ENCODE measurements at regions not wholly inside any gene's neighbourhood (a gene's known extent, or its start where the extent isn't known, plus 50 kb on each side); places are given as distances from the start of the nearest gene placed in this dataset.

DNA sequence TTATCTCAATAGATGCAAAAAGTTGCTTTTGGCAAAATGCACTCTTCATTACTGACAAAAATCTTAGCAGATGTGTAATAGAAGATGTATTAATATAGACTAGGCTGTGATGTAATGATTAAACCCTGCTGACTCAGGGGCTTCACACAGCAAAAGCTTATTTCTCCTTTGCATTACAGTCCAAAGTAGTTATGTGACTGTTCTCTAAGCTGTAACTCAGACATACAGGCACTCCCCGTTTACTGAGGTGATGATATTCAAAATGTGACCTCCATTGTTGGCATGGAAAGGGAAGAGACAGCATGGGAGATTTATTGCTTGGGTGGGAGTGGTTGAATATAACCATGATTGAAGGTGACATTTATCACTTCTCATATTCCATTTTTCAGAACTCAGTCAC is 331.5 kb downstream of the SNAPC1 start:
- Histone ChIP-seq H3K36me3 (ENCODE audit: low read length) (0 out of 2 replicates have a peak, but pooled peaks cover 2% of the 10 kb centered on the region), H4K20me1 (ENCODE audit: low read depth, low read length) (no peaks in the 10 kb centered on the region), H3K79me2 (ENCODE audit: insufficient read depth, low read length) (no peaks in the 10 kb centered on the region), H3K4me2 (ENCODE audit: low read depth, low read length, poor library complexity, severe bottlenecking) (no peak overlapping the region), H3K4me3 (ENCODE audit: insufficient read depth, low read length, poor library complexity, severe bottlenecking) (no peak overlapping the region), H3K9me2 (replicated peaks; ENCODE audit: insufficient read depth, low read length) (no peaks in the 10 kb centered on the region), H3K9me3 (ENCODE audit: insufficient read depth, low read length) (no peaks in the 10 kb centered on the region), H3K9ac (ENCODE audit: low read length) (no peak overlapping the region), H3K27me3 (ENCODE audit: low read length) (no peaks in the 10 kb centered on the region), H3K27ac (ENCODE audit: low read depth, low read length) (no peak overlapping the region), H3F3A (ENCODE audit: insufficient read depth) (no peaks in the 10 kb centered on the region), H2AFZ (ENCODE audit: low read depth, low read length, severe bottlenecking) (no peak overlapping the region)
- no peak for TF ChIP-seq EZH2phosphoT487 (conservative IDR thresholded peaks at IDR 0.05; ENCODE audit: low read length)

DNA sequence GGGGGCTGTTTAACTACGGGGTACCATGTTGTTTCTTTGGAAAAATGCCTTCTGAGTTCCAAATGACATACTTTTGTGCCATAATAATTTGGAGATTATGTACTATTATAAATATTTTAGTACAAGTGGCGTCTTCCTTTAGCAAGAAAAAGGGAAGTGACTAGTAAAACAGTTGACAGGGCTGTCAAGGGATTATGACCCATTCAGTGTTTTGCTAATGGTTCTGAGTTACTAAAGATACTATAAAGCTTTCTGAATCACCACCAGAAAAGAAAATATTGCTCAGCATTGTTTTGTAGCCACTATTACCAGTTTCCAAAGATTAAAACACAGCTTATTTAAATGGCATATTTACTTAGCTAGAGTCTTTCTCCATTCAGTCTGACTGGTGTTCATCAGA is 334.9 kb downstream of the SNAPC1 start:
- TF ChIP-seq EZH2phosphoT487 (conservative IDR thresholded peaks at IDR 0.05; ENCODE audit: low read length): no peak
- TF ChIP-seq, protein P1, sequence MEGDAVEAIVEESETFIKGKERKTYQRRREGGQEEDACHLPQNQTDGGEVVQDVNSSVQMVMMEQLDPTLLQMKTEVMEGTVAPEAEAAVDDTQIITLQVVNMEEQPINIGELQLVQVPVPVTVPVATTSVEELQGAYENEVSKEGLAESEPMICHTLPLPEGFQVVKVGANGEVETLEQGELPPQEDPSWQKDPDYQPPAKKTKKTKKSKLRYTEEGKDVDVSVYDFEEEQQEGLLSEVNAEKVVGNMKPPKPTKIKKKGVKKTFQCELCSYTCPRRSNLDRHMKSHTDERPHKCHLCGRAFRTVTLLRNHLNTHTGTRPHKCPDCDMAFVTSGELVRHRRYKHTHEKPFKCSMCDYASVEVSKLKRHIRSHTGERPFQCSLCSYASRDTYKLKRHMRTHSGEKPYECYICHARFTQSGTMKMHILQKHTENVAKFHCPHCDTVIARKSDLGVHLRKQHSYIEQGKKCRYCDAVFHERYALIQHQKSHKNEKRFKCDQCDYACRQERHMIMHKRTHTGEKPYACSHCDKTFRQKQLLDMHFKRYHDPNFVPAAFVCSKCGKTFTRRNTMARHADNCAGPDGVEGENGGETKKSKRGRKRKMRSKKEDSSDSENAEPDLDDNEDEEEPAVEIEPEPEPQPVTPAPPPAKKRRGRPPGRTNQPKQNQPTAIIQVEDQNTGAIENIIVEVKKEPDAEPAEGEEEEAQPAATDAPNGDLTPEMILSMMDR (IDR thresholded peaks at IDR 0.05; ENCODE audit: insufficient read depth, low read length, poor library complexity, severe bottlenecking): no peak
- H3K27me3 ChIP-seq (ENCODE audit: low read length): no peaks in the 10 kb centered on the region
- no peak overlapping the region for H3K9ac ChIP-seq (ENCODE audit: low read length)
- H3K9me2 ChIP-seq (replicated peaks; ENCODE audit: insufficient read depth, low read length): no peaks in the 10 kb centered on the region
- H4K20me1 ChIP-seq (ENCODE audit: low read depth, low read length): no peaks in the 10 kb centered on the region
- no peak overlapping the region for H3K4me2 ChIP-seq (ENCODE audit: low read depth, low read length, poor library complexity, severe bottlenecking)
- H2AFZ ChIP-seq (ENCODE audit: low read depth, low read length, severe bottlenecking): no peak overlapping the region
- H3F3A ChIP-seq (ENCODE audit: insufficient read depth): no peaks in the 10 kb centered on the region
- 0 out of 2 replicates have a peak, but pooled peaks cover 2% of the 10 kb centered on the region for H3K36me3 ChIP-seq (ENCODE audit: low read length)
- H3K4me3 ChIP-seq (ENCODE audit: insufficient read depth, low read length, poor library complexity, severe bottlenecking): no peak overlapping the region
- H3K27ac ChIP-seq (ENCODE audit: low read depth, low read length): no peak overlapping the region
- no peaks in the 10 kb centered on the region for H3K79me2 ChIP-seq (ENCODE audit: insufficient read depth, low read length)
- no peaks in the 10 kb centered on the region for H3K9me3 ChIP-seq (ENCODE audit: insufficient read depth, low read length)

DNA sequence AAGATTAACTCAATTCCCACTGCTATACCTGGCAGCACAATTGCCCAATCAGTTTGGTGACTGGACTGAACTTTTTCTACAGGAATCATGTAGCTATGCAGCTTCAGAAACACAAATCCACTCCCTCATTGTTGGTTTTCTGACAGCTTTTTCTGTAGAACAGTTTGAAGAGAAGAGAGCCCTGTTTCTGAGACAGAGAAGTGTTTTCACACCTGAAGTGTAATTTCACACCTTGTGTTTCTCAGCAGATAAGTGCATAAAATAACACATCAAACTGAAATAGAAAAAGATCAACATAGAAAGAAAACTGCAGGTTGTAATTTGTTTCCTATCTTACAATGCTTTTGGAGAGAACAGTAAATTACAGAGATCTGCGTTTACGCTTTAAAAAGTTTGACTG is 335.6 kb downstream of the SNAPC1 start:
- Histone ChIP-seq H3K4me3 (ENCODE audit: insufficient read depth, low read length, poor library complexity, severe bottlenecking) (no peak overlapping the region), H3K36me3 (ENCODE audit: low read length) (0 out of 2 replicates have a peak, but pooled peaks cover 2% of the 10 kb centered on the region), H3K27ac (ENCODE audit: low read depth, low read length) (no peak overlapping the region), H3F3A (ENCODE audit: insufficient read depth) (no peaks in the 10 kb centered on the region), H4K20me1 (ENCODE audit: low read depth, low read length) (no peaks in the 10 kb centered on the region), H3K9me2 (replicated peaks; ENCODE audit: insufficient read depth, low read length) (no peaks in the 10 kb centered on the region), H3K27me3 (ENCODE audit: low read length) (no peaks in the 10 kb centered on the region), H3K79me2 (ENCODE audit: insufficient read depth, low read length) (no peaks in the 10 kb centered on the region), H3K9me3 (ENCODE audit: insufficient read depth, low read length) (no peaks in the 10 kb centered on the region), H2AFZ (ENCODE audit: low read depth, low read length, severe bottlenecking) (no peak overlapping the region), H3K4me2 (ENCODE audit: low read depth, low read length, poor library complexity, severe bottlenecking) (no peak overlapping the region), H3K9ac (ENCODE audit: low read length) (no peak overlapping the region)
- no peak for TF ChIP-seq EZH2phosphoT487 (conservative IDR thresholded peaks at IDR 0.05; ENCODE audit: low read length)
- TF ChIP-seq, protein P1 (IDR thresholded peaks at IDR 0.05; ENCODE audit: insufficient read depth, low read length, poor library complexity, severe bottlenecking): no peak

DNA sequence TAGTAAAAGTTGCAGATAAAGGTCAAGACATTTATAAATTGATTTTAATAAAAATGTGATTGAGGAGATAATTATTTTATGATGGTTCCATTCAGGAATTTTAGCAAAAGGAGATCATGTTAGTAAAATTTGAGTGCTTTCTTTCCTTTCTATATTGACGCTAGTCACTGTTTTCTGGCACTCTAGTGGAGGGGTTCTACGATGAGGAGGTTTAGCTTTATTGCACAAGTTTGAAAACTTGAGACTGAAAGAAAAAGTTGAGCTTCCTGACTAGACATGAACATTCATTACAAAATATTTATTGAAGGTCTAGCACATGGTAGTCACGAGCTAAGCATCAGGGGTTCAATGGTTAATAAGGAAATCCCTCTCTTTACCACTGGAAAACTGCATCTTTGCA is 336.1 kb downstream of the SNAPC1 start:
- H3K27me3 ChIP-seq (ENCODE audit: low read length): no peaks in the 10 kb centered on the region
- H4K20me1 ChIP-seq (ENCODE audit: low read depth, low read length): no peaks in the 10 kb centered on the region
- H3K9me2 ChIP-seq (replicated peaks; ENCODE audit: insufficient read depth, low read length): no peaks in the 10 kb centered on the region
- no peak overlapping the region for H2AFZ ChIP-seq (ENCODE audit: low read depth, low read length, severe bottlenecking)
- no peak overlapping the region for H3K4me3 ChIP-seq (ENCODE audit: insufficient read depth, low read length, poor library complexity, severe bottlenecking)
- H3K36me3 ChIP-seq (ENCODE audit: low read length): 0 out of 2 replicates have a peak, but pooled peaks cover 2% of the 10 kb centered on the region
- TF ChIP-seq, protein P1 (IDR thresholded peaks at IDR 0.05; ENCODE audit: insufficient read depth, low read length, poor library complexity, severe bottlenecking): no peak
- no peak for TF ChIP-seq EZH2phosphoT487 (conservative IDR thresholded peaks at IDR 0.05; ENCODE audit: low read length)
- no peaks in the 10 kb centered on the region for H3K79me2 ChIP-seq (ENCODE audit: insufficient read depth, low read length)
- H3K27ac ChIP-seq (ENCODE audit: low read depth, low read length): no peak overlapping the region
- no peak overlapping the region for H3K4me2 ChIP-seq (ENCODE audit: low read depth, low read length, poor library complexity, severe bottlenecking)
- H3K9ac ChIP-seq (ENCODE audit: low read length): no peak overlapping the region
- H3F3A ChIP-seq (ENCODE audit: insufficient read depth): no peaks in the 10 kb centered on the region
- no peaks in the 10 kb centered on the region for H3K9me3 ChIP-seq (ENCODE audit: insufficient read depth, low read length)

Data from SU-DHL-6 (cell line).